OCI-M1 (cell line): ENCODE measurements at regions not wholly inside any gene's neighbourhood (a gene's known extent, or its start where the extent isn't known, plus 50 kb on each side); places are given as distances from the start of the nearest gene placed in this dataset.
A peak's percentile ranks its signal among the peaks of the same experiment; 100 is the strongest.

Experiments
- DNase-seq: peaks from one replicate; lab custom pipeline; 2025; lab: John Stamatoyannopoulos, UW

GRCh38 chr3:86731501-86731901 lies 259.4 kb downstream of the VGLL3 start:
- DNase-seq, result no peak

- no peak for DNase-seq
These were observed 267.5 kb downstream of the VGLL3 start for GRCh38 chr3:86723433-86723832.

GRCh38 chr3:86711634-86712033 lies 279.3 kb downstream of the VGLL3 start:
- no peak for DNase-seq

- no peak for DNase-seq
These were observed 282.1 kb downstream of the VGLL3 start for GRCh38 chr3:86708893-86709292.

- peak; percentile 33 for DNase-seq
These were observed 288.5 kb downstream of the VGLL3 start for GRCh38 chr3:86702381-86702958.

- no peak for DNase-seq
These were observed 295.2 kb downstream of the VGLL3 start for GRCh38 chr3:86695752-86696151.

GRCh38 chr3:86673991-86674390 lies 317.0 kb downstream of the VGLL3 start:
- no peak for DNase-seq

GRCh38 chr3:86661817-86662216 lies 329.1 kb downstream of the VGLL3 start:
- DNase-seq, result no peak

- no peak for DNase-seq
These were observed 332.1 kb downstream of the VGLL3 start for GRCh38 chr3:86658876-86659275.

GRCh38 chr3:86654806-86655460 lies 336.0 kb downstream of the VGLL3 start:
- no peak for DNase-seq

GRCh38 chr3:86653661-86654205 lies 337.2 kb downstream of the VGLL3 start:
- DNase-seq, result peak; percentile 40

GRCh38 chr3:86648087-86648486 lies 342.9 kb downstream of the VGLL3 start:
- no peak for DNase-seq

GRCh38 chr3:86645756-86646155 lies 345.2 kb downstream of the VGLL3 start:
- no peak for DNase-seq

GRCh38 chr3:86634361-86634760 lies 356.6 kb downstream of the VGLL3 start:
- DNase-seq, result no peak

- no peak for DNase-seq
These were observed 361.4 kb downstream of the VGLL3 start for GRCh38 chr3:86629511-86629910.

GRCh38 chr3:86624192-86624591 lies 366.8 kb downstream of the VGLL3 start:
- DNase-seq, result no peak

GRCh38 chr3:86618706-86619105 lies 372.2 kb downstream of the VGLL3 start:
- no peak for DNase-seq

GRCh38 chr3:86605166-86605565 lies 385.8 kb downstream of the VGLL3 start:
- DNase-seq, result no peak

GRCh38 chr3:86595696-86596095 lies 395.3 kb downstream of the VGLL3 start:
- DNase-seq, result no peak

- peak; percentile 5 for DNase-seq
These were observed 396.1 kb downstream of the VGLL3 start for GRCh38 chr3:86594838-86595237.

- no peak for DNase-seq
These were observed 412.9 kb downstream of the VGLL3 start for GRCh38 chr3:86578071-86578470.

- peak; percentile 64 for DNase-seq
These were observed 427.5 kb downstream of the VGLL3 start for GRCh38 chr3:86563400-86563970.

GRCh38 chr3:86562090-86562489 lies 428.9 kb downstream of the VGLL3 start:
- no peak for DNase-seq
